ENCODE measurements at regions not wholly inside any gene's neighbourhood (a gene's known extent, or its start where the extent isn't known, plus 50 kb on each side); places are given as distances from the start of the nearest gene placed in this dataset.

GRCh38 chrX:113980953-113981352, 602.9 kb upstream of the HTR2C start:
- Histone ChIP-seq H3K36me3 (no peaks in the 10 kb centered on the region), H3K27me3 (no peaks in the 10 kb centered on the region), H3K27ac (no peak overlapping the region), H3K4me3 (no peak overlapping the region), H3K9me3 (no peaks in the 10 kb centered on the region), H3K4me1 (no peaks in the 10 kb centered on the region)
- TF ChIP-seq POLR2AphosphoS5 (IDR thresholded peaks at IDR 0.05) (no peak), CTCF (IDR thresholded peaks at IDR 0.05) (no peak), POLR2A (IDR thresholded peaks at IDR 0.05) (no peak), EP300 (IDR thresholded peaks at IDR 0.05) (no peak)
- 77% methylated on average over 2 of the region's 2 CpGs for WGBS
- DNase-seq (ENCODE audit: low spot score in 2 of 2), result no peak

- TF ChIP-seq EP300 (IDR thresholded peaks at IDR 0.05) (no peak), POLR2AphosphoS5 (IDR thresholded peaks at IDR 0.05) (no peak), CTCF (IDR thresholded peaks at IDR 0.05) (no peak), POLR2A (IDR thresholded peaks at IDR 0.05) (no peak)
- no peaks in the 10 kb centered on the region for H3K36me3 ChIP-seq
- no peak overlapping the region for H3K27ac ChIP-seq
- H3K4me1 ChIP-seq, result no peaks in the 10 kb centered on the region
- H3K9me3 ChIP-seq, result no peaks in the 10 kb centered on the region
- WGBS, result 83% methylated on average over 1 of the region's 1 CpG
- no peak overlapping the region for H3K4me3 ChIP-seq
- H3K27me3 ChIP-seq, result no peaks in the 10 kb centered on the region
- no peak for DNase-seq (ENCODE audit: low spot score in 2 of 2)
Observed at GRCh38 chrX:113977887-113978286, 606.0 kb upstream of the HTR2C start.

- no peak for TF ChIP-seq POLR2A (IDR thresholded peaks at IDR 0.05)
- TF ChIP-seq CTCF (IDR thresholded peaks at IDR 0.05), result no peak
- no peak for TF ChIP-seq POLR2AphosphoS5 (IDR thresholded peaks at IDR 0.05)
- no peak for TF ChIP-seq EP300 (IDR thresholded peaks at IDR 0.05)
- WGBS, result 93% methylated on average over 2 of the region's 2 CpGs
Observed at GRCh38 chrX:113975441-113975840, 608.4 kb upstream of the HTR2C start.

GRCh38 chrX:113974881-113975280, 609.0 kb upstream of the HTR2C start:
- no peak for TF ChIP-seq EP300 (IDR thresholded peaks at IDR 0.05)
- TF ChIP-seq POLR2AphosphoS5 (IDR thresholded peaks at IDR 0.05), result no peak
- no peak for TF ChIP-seq CTCF (IDR thresholded peaks at IDR 0.05)
- TF ChIP-seq POLR2A (IDR thresholded peaks at IDR 0.05), result no peak
- H3K36me3 ChIP-seq, result no peaks in the 10 kb centered on the region

More at GRCh38 chrX:113975441-113975840, 608.4 kb upstream of the HTR2C start:
- H3K4me3 ChIP-seq, result no peak overlapping the region
- H3K27ac ChIP-seq, result no peak overlapping the region
- H3K27me3 ChIP-seq, result no peaks in the 10 kb centered on the region
- no peaks in the 10 kb centered on the region for H3K4me1 ChIP-seq
- no peak for DNase-seq (ENCODE audit: low spot score in 2 of 2)
- no peaks in the 10 kb centered on the region for H3K9me3 ChIP-seq
- no peaks in the 10 kb centered on the region for H3K36me3 ChIP-seq

GRCh38 chrX:113973706-113974105, 610.2 kb upstream of the HTR2C start:
- no peak for DNase-seq (ENCODE audit: low spot score in 2 of 2)
- Histone ChIP-seq H3K27ac (no peak overlapping the region), H3K4me1 (no peaks in the 10 kb centered on the region), H3K27me3 (no peaks in the 10 kb centered on the region), H3K9me3 (no peaks in the 10 kb centered on the region), H3K4me3 (no peak overlapping the region), H3K36me3 (no peaks in the 10 kb centered on the region)
- TF ChIP-seq CTCF (IDR thresholded peaks at IDR 0.05) (no peak), POLR2A (IDR thresholded peaks at IDR 0.05) (no peak), EP300 (IDR thresholded peaks at IDR 0.05) (no peak), POLR2AphosphoS5 (IDR thresholded peaks at IDR 0.05) (no peak)
- 79% methylated on average over 2 of the region's 2 CpGs for WGBS

More at GRCh38 chrX:113974881-113975280, 609.0 kb upstream of the HTR2C start:
- no peak overlapping the region for H3K4me3 ChIP-seq
- H3K27me3 ChIP-seq, result no peaks in the 10 kb centered on the region
- H3K9me3 ChIP-seq, result no peaks in the 10 kb centered on the region
- no peaks in the 10 kb centered on the region for H3K4me1 ChIP-seq
- H3K27ac ChIP-seq, result no peak overlapping the region
- no peak for DNase-seq (ENCODE audit: low spot score in 2 of 2)
